Ramos (cell line): ENCODE measurements at regions not wholly inside any gene's neighbourhood (a gene's known extent, or its start where the extent isn't known, plus 50 kb on each side); places are given as distances from the start of the nearest gene placed in this dataset.
"Not testable (repeated sequence)": the region's sequence is repeated elsewhere in the genome, so short reads cannot be mapped to it uniquely, and the experiment has no call there.

Experiments
- in situ Hi-C: fragments of 300-500 bp; cut with MboI; formaldehyde crosslinking; loops from one replicate; pipeline ENCODE4 v1.14.3; 2022; ENCODE audit warnings: low sequenced_read_pairs; ENCODE audit not compliant: unreplicated experiment

DNA sequence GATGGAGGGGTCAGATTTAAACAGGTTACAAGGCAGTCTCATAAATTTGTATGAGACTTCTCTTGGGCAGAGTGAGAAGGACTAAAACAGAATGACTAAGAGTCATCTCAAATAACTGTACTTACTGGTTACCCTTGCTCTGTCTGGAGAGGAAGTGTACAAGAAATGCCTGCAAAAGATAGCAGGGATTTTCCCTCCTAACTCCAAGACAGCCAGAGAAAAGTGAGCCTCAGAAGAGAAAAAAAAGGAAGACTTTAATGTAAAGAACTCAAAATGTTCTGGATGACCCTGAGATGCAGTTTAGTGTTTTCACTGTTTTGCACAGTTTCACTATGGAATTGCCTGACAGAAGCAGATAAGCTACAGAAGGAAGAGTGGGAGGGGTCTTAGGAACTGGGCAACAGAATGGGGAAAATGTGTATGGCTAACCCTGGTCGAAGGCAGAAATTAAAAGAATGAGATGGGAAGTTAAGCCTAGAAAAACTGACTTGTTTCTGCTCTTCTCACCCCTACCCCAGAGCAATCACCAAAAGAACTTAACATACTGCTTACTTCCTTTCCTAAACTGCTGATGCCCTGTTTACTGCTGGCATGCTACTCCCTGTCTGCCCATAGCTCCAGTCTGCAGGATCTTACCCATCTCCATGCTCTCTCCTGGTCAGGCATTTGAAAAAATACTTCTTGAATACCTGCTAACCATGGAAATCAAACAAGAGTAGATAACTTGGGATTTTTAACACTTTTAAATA, 98.1 kb upstream of the MARCKS start:
- in situ Hi-C loops, result no loop called here

DNA sequence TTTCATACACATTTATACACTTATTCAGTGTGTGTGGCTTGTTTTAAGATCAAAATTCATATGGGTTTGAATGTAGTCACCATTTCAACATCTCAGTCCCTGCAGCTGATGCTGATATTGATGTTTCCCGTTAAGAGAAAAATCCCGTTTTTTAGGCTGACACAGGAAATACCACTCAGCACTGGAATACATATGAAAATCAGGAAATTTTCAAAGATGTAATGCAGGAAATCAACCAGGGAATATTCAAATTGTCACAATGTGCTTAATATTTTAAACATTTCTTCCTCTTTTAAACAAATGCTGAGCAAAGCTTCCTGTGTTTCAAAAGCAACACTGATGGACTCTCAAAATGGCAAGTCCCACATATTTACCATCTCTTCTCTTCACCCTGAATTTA, 94.5 kb upstream of the MARCKS start:
- in situ Hi-C loops, result no loop called here

DNA sequence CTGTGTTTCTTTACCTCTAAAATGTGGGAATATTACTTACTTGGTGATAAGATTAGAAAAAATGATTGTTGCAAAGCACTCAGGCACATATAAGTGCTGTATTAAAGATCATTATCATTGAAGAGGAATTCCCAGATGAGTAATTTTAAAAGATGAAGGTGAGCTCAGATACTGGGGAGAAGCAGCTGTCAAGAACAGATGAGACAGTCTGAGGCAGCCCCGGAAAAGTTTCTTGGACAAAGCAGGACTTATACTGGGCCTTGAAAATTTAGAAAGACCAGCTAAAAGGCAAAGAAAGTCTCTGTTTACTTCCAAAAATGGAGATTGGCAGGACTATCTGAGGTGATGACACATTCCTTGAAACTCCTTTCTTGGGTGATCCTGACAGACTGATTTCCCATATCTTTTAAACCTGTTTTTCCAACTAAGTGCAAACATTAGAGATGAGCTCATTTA, 93.8 kb upstream of the MARCKS start:
- in situ Hi-C loops, result no loop called here

DNA sequence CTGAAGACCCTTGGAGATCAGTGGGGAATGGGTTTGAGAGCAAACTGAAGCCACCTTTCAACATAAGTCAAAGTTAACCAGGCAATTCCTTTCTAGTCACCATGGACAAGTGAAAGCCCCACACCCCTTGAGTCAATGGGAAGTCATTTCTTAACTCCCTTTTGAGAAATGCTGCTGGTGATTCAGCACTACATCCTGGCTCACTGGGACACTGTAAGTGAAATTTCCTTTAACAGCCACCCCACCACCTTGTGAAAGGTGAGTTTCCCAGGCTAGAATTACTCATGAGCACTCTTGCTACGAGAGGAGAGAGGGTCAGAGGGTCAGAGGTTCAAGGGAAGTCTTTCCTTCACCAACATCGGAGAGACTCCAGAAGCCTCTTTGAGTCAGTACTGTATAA, 93.3 kb upstream of the MARCKS start:
- in situ Hi-C loops, result no loop called here

DNA sequence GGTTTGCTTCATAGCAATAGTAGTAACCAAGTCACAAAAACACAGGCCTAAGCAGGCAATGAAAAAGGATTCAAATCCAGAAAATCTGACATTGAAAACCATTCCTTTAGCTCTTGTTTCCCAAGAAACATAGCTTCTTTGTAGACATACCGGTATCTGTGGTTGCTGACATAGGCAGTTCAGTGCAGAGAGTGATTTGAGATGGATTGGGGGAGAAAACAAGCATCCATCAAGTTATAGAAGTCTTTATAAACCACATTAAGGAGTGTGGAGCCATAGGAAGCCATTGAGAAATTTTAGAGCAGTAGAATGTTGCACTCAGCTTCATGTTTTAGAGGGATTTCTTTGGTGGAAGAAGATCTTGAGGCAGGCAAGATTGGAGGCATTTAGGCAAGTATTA, 91.2 kb upstream of the MARCKS start:
- in situ Hi-C loops, result no loop called here

DNA sequence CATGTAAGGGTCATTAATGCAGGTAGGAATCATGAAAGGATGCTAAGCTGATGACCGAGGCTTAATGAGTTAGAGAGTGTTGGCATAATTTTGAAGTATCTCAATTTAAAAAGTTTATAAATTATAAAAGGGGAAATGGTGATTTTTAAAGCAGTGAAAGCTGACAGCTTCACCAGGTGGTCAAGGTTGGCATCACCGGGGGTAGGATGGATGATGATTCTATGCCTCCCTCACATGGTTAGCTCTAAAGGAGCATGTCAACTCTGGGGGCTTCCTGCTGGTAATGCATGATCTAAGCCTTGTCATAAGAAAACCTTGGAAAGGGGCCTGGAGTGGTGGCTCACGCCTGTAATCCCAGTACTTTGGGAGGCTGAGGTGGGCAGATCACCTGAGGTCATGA, 89.2 kb upstream of the MARCKS start:
- in situ Hi-C loops, result no loop called here

DNA sequence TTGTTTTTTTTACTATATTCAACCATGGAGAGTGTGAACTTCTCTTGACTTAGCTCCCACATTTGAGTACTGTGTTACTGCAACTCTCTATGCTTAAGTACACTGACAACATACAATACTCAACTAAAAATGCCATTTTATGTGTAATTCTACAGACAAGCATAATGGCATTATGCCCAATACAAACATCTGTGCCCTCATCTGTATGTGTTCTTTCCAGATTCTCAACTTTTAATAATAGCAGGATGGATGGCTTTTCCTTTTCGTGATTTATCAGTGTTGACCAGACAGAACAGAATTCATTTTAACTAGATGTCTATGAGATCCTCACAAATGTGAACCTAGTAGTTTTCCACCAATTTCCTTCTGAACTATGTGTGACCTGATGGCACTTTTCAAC, 84.2 kb upstream of the MARCKS start:
- in situ Hi-C loops, result no loop called here

DNA sequence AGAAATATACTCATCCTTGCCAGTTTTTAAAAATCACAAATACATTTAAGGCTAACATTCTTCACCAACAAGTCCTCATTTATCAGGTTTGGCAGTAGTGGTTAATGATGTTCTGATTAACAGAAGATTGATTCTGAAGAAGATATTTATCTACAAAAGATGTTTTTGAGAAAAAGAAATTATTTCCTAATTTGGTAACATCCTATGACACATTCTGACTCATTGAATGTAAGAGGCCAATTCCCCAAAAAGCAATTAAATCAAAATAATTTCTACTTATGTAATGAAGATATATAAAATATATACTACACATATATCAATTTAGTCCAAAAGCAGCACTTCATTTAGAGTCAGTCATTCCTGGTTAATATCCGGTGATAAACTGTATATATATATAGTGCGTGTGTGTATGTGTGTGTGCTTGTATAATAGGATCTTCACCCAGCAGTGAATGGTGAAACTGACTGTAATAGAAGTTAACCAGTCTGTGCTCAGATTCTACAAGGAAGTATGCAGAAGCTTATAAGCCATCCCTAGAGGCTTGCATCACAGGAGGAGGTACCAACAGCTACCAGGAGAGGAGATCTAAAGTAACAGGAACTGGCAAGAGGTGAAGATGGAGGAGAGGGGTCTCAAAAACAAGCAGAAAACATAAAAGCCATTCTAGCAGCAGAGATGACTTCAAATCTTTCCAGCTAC, 82.9 kb upstream of the MARCKS start:
- in situ Hi-C loops, result no loop called here

DNA sequence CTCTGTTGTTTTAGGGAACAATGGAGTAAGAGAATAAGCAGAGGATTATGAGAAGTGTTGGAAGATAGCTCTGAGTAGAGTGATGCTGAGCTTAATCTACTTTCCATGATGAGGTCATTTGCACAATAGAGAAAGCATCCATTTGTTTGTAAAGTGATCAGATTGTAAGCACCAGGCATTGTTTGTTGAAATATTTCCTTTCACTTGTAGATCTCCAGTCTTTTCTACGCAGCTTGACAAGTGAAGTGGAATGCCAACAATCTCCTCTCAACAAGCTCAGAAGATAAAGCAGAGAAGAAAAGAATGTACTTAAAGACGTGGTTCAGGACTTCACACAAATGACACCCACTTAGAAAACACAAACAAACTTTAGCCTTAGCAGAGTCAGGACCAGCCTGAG, 80.1 kb upstream of the MARCKS start:
- in situ Hi-C loops, result no loop called here

DNA sequence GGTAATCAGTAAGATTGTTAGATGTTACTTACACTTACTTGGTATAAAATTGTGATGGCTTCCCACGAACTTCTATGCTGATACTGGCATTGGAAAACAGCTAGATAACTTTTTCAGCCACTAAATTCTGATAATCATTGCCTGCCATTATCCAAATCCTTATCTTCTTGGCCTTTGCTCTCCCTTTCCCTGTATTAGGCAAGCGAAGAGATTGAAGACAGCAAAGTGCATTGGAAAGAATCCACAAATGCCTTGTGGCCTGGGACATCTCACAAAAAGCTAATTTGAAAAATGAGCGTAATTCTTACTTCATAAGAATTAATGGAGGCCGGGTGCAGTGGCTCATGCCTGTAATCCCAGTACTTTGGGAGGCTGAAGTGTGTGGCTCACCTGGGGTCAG, 79.5 kb upstream of the MARCKS start:
- in situ Hi-C loops, result no loop called here

DNA sequence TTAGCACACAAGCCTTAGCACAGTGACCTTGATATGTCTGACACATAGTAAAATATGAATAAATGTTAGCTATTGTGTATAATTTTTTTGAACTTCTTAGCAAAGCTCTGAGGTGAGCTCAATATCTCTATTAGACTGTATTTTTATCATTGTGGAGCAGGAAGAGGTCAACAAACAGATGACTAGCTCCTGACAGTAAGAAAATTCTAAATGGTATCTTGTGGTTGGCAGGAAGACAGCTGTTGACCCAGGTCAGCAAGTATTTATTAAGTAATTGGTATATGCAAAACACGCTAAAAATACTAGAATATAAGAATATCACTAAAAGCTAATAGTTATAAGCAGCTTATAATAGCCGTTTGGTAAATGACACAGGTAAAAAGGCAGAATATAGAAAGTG, 77.5 kb upstream of the MARCKS start:
- in situ Hi-C loops, result no loop called here

DNA sequence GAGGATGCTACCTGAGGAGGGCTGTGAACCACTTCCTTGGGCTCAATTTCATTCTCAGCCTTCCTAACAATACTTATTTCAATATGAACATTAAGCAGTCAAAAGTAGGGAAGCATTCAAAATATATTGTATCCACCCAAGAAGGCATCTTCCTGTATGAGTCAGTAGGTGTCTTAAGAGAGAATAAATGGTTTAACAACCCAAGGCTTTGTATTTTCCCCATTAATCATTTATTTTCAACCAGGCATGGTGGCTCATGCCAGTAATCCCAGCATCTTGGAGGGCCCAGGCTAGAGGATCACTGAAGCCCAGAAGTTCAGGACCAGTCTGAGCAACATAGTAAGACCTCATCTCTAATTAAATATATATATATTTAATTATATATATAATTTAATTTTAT, 74.5 kb upstream of the MARCKS start:
- in situ Hi-C loops, result no loop called here

DNA sequence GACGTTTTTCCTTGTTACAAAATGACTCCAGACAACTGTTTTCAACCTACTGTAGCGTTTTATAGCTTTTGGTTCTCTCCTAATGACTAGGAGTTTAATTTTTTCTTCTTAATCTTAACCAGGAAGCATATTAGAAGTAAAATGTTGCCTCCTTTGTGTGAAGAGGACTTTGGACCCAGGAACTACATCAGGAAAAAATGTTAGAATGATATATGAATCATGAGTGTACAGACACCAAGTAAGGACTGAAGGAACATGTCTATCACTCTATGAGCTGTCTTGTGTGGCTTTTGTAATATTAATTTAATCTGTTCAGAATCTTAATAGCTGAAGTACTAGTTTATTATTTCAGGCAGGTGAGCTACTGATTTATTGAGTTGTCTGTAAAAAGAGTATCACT, 71.0 kb upstream of the MARCKS start:
- in situ Hi-C loops, result no loop called here

DNA sequence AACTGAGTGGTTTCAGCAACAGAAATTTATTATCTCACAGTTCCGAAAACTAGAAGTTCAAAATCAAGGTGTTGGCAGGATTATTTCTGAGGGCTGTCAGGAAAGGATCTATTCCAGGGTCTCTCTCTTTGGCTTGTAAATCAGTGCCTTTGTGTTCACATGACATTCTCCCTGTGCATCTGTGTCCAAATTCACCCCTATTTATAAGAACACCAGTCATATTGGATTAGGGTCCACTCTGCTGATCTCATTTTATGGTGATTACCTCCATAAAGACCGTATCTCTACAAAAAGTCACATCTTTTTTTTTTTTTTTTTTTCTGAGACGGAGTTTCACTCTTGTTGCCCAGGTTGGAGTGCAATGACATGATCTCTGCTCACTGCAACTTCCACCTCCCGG, 68.6 kb upstream of the MARCKS start:
- in situ Hi-C loops, result no loop called here

DNA sequence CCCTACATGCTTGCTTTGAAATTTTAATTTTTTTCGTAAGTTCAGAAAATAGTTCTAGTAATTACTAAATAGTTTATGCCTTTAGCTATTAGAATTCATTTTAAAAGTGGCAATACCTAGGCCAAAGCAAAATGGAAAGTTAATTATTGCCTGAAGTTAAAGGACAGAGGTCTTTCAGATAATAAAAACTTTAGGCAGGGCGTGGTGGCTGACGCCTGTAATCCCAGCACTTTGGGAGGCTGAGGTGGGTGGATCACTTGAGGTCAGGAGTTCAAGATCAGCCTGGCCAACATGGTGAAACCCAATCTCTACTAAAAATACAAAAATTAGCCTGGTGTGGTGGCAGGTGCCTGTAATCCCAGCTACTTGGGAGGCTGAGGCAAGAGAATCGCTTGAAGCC, 65.9 kb upstream of the MARCKS start:
- in situ Hi-C loops, result not testable (repeated sequence)

DNA sequence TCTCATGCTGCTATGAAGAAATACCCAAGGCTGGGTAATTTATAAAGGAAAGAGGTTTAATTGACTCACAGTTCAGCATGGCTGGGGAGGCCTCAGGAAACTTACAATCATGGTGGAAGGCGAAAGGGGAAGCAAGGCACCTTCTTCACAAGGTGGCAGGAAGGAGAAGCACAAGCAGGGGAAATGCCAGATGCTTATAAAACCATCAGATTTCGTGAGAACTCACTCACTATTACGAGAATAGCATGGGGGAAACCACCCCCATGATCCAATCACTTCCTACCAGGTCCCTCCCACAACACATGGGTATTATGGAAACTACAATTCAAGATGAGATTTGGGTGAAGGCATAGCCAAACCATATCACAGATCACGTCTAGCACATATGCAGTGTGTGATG, 61.8 kb upstream of the MARCKS start:
- in situ Hi-C loops, result not testable (repeated sequence)

DNA sequence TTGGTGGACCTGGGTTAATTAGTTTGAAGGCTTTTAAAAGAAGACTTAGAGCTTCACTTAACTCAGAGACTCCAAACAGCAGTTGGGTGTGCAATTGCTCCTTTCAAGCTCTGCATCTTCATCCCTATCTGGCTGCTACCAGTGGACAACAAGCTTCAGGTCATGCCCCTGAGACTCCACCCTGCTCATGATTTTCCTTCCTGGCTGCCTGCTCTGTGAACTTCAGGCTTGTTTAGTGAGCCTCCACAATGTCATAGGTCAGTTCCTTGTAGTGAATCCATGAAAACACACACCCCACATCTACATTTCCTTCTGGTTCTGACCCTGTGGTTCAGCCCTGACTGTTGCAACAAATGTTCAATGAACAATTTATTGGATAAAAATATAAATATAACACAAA, 61.1 kb upstream of the MARCKS start:
- in situ Hi-C loops, result no loop called here

DNA sequence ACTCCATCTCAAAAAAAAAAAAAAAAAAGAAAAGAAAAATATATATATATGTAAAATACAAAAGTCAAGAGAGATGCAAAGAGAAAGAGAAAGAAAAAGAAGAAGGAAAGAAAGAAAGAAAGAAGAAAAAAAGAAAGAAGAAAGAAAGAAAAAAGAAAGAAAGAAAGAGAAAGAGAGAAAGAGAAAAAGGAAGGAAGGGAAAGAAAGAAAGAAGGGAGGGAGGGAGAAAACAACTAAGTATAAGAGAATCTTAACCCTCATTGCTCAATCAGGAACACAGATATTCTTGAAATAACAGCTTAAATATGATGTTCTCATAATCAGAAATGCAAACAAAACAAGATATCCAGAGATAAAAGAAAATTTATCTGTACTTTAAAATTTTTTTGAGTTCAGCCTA, 54.4 kb upstream of the MARCKS start:
- in situ Hi-C loops, result no loop called here

DNA sequence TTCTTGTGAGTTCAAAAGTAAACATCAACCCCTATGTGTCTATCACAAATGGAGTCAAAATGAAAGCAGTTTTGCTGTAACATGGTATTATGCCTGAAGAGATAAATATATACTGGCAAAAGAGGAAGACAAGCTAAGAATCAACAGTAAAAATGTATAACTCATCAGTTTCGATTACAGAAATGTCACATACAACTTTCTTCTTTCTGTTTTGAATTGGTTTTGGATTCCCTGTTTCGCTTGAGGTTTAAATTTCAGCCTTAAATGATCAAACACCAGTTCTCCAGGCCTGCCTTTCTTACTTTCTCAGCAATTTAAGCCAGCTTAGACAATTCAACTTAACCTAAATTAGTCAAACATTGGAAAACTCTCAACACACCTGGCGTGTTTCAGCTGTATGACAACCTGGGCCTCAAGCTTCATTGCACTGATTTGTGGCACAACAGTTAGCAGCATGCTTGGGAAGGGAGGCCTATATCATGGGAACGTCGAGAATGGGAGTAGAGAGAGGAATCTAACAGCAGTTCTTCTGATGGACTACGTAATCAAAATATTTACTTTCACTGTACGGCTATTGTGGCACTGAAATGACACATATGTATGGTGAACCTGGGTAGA, 51.9 kb upstream of the MARCKS start:
- in situ Hi-C loops, result no loop called here

DNA sequence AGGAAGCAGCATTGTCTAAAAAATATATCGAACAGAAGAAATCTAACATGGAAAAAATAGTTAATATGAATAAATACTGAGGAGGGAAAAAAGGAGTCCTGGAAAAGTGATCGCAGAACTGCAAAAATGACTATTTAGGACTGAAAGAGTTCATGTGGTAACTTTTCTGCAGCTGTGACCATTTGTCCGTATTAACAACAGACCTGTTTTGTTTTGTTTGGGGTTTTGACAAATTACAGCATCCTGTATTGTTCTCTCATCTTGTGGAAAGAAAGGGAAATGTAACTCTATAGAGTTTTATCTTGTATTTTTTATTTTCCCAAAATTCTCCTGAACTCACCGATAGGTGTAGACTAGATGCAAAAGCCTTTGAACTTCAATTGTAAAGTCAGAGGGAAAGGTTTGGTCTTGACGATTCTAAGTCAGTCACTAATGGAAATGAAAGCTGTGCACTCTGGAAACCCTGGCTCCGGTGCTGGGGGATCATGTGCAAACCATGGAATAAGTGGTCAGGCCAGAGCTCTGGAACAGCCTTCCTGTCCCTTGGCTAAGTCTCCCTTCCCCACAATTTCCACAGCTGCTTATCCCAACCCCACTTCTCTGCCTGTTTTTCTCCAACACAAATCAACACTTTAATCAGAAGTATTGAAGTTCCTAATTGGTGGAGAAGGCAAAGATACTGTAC, 51.2 kb upstream of the MARCKS start:
- in situ Hi-C loops, result no loop called here
